ENCODE measurements at regions not wholly inside any gene's neighbourhood (a gene's known extent, or its start where the extent isn't known, plus 50 kb on each side); places are given as distances from the start of the nearest gene placed in this dataset.

DNA sequence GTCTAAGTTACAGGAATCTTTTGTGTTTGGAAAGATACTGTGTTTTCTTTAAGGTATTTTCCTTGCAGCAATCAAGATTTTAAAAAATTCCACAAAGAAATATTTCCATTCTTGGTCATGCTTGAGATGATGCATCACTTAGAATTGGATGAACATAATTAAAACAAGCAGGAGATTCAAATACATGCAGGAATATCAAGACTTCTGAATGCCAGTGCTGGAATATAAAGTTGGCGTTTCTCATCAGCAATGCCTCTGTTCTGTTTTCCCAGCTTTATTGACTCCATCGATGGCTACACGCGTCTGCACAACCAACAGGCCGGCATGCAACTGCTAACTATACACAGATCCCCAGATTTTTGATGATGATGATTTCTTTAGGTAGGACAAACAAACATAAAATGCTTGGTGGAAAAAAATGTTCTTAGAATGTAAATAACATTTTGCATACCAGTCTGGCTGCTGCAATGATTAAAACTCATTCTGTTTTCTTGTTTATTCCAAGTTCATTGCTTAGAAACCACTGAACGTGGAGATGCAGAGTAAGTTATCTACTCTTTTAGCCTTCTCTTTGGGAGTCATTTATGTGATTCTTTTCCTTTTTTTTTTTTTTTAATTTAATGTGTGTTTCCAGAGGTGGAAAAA, 91.3 kb upstream of the FAM171A1 start:
- no peak for FAIRE-seq
- no peak for DNase-seq (ENCODE audit: insufficient read length, low spot score)

DNA sequence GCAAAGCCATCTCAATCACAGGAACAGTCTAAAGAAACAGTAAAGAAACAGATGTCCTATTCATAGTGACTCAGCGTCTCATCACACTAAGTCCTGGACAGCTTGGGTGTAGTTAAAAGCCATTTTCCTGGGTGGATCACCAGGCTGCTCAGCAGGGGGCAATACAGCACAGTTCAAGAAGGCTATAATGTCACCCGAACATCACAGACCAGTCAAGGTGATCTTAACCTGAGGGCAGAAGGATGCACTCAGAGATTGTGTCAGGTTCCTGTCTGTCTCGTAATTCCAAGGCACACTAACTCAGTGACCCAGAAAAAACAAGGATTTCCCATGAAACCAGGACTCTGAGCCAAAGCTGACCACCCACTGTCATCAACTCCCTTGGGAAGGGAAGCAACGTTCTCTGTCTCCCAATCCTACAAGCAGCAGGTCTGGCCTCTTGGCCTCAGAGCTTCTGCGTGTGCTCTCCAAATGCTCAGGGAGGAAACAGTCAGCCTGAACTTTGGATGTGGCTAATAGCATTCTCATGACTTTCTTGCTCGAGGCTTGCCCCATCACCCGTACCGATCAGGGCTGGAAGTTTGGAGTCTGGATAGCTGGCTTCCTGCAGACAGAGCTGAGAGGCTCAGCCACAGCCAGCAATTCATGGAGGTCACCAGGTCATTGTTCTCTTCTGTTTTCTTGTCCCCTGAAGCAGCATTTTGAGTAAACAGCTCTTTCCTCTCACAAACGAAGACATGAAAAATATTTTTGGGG, 90.4 kb upstream of the FAM171A1 start:
- FAIRE-seq (peak; percentile 46), DNase-seq (ENCODE audit: insufficient read length, low spot score) (peak; percentile 18)

DNA sequence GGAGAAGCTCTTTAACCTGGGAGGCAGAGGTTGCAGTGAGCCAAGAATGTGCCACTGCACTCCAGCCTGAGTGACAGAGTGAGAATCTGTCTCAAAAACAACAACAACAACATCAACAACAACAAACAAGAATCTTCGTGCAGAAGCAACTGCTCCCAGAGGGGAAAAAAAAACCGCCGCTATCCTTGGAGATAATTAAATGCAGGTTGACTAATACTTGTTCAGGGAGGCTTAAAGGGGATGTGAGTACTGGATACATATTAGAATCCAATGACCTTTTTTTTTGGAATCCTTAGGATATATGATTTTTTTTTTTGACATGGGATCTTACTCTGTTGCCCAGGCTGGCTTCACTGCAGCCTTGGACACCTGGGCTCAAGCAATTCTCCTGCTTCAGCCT, 89.6 kb upstream of the FAM171A1 start:
- FAIRE-seq (no peak), DNase-seq (ENCODE audit: insufficient read length, low spot score) (no peak)

DNA sequence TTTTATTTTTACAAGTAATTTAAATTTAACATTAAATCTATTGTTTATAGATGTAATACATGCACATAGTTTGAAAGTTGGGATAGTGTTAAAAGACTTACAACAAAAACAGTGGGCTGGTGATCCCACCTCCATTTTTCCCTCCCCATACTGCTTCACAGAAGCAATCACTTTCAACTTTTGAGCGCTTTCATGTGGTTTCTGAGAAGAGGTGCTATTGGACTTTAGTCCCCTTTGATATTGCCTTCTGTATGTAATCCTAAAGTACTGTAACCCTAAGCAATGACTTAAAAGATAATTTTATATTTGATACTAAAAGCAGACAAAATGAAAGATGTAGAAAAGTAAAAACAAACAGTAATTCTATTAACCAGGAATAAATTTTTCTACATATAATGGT, 88.1 kb upstream of the FAM171A1 start:
- DNase-seq (ENCODE audit: insufficient read length, low spot score) (no peak), FAIRE-seq (no peak)

DNA sequence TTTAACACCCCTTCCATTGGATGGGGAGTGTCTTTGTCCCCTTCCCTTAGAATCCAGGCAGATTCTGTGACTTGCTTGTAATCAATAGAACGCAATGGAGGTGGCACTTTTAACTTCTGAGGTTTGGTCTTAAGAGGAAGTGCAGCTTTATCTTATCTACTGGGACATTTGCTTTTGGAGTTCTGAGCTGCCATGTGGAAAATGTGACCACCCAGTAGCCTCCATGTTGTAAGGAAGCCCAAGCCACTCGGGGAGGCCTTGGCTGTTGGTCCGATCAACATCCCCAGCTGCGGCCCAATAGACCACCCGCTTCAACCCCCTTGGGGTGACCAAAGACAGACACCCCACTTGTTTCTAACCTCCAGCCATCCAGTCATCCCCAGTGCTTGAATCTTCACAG, 86.3 kb upstream of the FAM171A1 start:
- FAIRE-seq (no peak), DNase-seq (ENCODE audit: insufficient read length, low spot score) (no peak)

DNA sequence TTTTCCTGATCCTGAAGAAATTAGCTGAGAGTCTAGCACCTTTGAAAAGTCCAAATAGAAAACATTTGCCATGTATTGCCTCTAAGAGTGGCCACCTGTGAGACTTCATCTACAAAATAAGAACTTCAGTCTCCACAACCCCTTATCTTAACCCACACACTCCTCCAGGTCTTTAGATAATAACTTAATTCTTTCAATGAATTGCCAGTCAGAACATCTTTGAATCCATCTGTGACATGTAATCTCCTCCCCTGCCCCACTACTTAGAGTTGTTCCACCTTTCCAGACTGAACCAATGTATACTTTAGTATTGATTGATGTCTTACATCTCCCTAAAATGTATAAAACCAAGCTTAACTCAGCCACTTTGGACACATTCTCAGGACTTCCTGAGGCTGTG, 84.4 kb upstream of the FAM171A1 start:
- FAIRE-seq: no peak
- DNase-seq (ENCODE audit: insufficient read length, low spot score): no peak

DNA sequence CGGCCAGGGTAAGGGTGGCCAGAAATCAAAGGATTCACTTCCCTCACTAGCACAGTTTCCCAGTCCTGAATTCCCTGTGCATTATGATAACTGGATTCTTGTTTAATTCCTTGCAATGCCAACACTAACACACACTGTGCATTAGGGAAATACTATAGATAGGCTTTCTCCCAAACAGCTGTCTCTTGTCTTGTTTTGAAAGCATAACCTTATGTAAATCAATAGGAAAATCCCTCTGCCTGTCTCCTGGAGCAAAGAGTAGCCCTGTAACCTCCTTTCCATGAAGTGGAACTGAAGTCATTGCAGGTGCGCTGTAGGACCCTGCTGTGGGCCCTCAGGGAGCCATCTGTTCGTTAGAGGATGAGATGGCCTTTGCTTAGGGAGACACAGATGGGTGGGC, 82.8 kb upstream of the FAM171A1 start:
- no peak for DNase-seq (ENCODE audit: insufficient read length, low spot score)
- no peak for FAIRE-seq

DNA sequence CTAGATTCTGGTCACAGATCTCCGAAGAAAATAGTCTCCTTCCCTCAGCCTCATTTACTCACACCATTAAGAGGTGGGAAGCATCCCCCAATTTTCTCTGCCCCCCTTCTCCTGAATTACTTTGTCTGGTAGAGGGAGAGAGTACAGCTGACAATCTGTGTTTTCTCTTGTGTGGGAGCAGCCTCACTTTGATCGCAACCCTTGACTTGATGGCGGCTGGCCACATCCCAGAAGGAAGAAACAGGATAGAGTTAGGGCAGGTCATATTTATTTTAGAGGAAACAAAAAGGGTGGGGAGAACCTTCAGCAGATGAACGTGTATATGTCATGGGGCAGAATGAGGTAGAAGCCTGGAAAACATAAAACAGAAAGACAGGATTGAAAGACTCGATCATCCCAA, 82.4 kb upstream of the FAM171A1 start:
- FAIRE-seq: no peak
- no peak for DNase-seq (ENCODE audit: insufficient read length, low spot score)

DNA sequence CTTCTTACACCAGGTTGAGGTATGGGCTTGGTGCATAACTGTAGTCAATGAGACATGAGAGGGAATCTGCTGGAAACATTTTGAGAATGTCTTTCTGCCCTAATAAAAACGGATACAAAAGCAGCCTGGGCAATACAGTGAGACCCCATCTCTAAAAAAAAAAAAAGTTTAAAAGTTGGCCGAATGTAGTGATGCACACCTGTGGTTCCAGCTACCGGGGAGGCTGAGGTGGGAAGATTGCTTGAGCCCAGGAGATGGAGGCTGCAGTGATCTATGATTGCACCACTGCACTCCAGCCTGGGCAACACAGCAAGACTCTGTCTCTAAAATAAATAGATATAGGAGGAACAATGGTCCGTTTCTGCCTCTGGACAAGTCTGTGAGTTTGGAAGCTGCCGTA, 81.5 kb upstream of the FAM171A1 start:
- no peak for DNase-seq (ENCODE audit: insufficient read length, low spot score)
- FAIRE-seq: no peak

DNA sequence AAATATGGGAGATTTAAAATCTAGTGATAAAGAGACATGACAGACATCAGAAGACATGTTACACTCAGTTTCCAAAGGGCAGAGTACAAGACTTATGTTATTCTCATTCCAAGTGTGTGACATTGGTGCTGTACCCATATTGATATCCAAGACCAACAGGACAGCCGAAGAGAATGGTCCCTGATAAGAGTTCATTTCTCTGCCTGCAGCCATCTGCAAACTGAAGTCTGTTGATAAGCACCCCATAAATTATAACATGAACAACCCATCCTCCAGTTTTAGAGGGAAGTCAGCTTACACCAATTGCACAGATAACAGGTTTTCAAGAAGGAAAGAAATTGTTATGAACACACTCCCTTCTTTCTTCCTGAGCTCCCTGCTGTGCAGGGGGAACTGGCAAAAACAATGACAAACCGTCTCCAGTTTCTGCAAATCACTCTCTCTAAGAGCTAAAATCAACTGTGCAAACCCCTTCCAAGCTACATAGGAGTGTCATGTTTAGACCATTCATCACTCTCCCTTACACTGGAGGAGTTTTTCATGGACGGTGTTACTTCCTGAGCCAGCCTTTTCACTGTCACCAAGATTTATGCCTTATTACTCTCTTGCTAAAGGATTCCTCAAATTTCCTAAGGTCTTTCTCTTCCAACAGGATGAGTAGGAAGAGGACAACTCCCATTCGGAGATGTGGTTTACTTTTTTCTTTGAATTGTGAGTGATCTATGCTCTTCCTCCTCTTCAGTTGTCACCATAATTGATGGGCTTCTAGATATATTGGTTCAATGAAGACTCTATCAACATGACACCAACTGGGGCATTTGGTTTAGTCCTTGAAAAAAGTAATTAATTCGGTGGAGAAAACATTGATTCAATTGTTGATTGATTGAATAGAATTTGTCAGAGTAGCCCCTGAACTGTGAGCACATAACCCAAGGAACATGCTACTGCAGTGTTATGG, 80.3 kb upstream of the FAM171A1 start:
- no peak for FAIRE-seq
- no peak for DNase-seq (ENCODE audit: insufficient read length, low spot score)

DNA sequence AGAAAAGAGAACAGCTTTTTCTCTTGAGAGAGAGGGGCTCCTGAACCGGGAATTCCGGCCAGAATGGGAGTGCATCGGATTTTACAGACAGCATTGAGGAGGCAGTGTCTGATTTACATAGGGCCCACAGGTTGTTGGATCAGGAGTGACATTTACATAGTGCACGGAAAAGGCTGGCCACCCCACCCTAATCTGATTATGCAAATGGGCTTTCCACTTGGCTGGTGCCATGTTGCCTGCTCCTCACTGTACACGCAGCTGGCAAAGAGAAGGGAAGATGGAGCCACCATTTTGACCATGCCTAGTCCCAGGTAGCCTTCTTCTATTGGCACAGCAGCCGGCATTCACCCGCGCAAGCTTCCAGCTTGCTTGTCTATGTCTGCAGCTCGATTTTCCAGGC, 77.5 kb upstream of the FAM171A1 start:
- FAIRE-seq: no peak
- DNase-seq (ENCODE audit: insufficient read length, low spot score): no peak

DNA sequence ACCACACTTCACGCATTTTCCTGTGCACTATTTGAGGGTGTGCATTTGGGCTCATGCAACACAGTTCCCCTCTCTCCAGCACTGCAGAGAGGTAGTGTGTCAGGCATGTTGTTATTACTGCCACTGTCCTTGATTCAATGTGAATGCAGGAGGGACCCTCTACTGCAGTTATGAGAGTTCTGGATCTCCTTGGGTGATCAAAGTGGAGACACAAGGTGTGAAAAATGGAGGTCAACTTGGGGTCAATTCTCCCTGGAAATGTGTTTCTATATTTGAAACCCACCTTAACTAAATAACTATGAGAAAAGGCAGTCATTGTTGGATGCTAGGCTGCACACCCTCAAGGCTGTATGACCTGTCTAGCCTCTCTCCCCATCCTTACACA, 73.9 kb upstream of the FAM171A1 start:
- DNase-seq (ENCODE audit: insufficient read length, low spot score) (no peak), FAIRE-seq (no peak)

DNA sequence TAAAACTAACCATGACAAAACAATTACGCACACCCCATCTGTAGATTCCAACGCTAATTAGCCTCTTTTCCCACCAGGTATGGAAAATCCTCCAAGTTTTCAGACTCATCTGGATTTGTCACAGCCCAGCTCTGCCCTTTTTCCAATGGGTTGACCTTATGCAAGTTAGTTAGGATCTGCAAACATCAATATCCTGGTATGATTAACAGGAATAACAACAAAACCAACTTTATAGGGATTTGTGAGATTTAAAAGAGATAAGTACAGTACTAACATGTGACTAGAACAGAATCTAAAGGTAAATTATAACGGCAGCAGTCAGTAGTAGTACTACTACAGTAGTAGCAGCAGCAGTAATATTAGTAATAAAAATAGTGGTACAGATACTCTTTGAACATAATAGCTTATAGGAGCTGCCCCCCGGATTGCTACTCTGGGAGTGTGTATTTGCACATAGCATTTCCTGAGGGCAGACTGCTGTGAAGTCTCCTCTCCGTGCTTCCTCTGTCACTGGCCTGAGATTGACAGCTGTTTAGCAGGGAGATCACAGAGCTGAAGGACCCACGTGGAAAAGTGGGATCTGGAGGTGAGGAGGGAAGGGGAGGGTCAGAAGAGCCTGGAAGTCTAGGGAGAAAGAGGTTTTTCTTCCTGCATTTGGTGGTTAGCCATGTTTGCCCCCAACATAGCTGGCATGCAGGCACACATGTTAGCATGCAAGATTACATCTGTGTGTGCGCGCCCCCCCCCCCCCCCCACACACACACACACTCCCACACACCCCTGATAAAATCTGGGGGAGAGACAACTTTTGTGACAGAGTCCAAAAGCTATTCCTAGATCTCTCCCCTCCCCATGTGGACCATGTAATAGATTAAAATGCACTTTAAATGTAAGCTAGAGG, 73.3 kb upstream of the FAM171A1 start:
- DNase-seq (ENCODE audit: insufficient read length, low spot score) (no peak), FAIRE-seq (no peak)

DNA sequence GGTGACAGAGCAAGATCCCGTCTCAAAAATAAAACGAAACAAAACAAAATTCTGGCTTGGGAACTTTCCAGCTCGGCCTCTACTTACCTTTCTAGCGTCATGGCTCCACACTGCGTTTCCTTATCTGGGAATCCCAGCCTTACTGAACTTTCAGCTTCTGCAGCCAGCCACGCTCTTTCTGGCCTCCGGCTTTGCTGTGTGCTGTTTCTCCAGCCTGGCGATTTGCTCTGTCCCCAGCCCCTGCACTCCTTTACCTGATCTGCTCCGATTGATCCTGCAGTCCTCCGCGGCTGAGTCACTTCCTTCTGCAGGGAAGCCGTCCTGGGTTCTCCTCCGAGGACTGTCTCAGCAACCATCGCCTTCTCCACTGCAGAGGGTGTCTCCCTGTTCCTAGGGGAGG, 71.0 kb upstream of the FAM171A1 start:
- no peak for FAIRE-seq
- no peak for DNase-seq (ENCODE audit: insufficient read length, low spot score)

DNA sequence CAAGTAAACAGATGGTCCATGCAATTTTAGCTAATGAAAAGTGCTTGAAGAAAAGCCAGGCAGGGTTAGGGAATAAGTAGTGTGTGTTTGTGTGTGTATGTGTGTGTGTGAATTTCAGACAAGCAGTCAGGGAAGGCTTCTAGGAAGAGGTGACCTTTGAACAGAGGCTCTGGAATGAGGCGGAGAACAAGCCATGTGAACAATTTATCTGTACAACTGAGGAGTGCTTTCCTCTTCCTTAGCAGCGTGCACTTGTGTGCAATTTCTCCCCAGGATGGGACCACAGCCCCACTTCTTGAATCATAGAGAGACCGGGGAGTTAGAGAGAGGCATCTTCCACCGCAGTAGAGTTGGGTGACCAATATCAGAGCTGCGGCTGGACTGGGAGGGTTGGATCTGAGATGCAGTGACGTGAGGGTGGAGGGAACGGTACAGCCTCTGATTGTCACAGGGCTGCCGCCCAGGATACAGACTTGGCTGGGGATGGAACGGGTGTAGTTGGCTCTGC, 69.2 kb upstream of the FAM171A1 start:
- DNase-seq (ENCODE audit: insufficient read length, low spot score) (no peak), FAIRE-seq (no peak)

DNA sequence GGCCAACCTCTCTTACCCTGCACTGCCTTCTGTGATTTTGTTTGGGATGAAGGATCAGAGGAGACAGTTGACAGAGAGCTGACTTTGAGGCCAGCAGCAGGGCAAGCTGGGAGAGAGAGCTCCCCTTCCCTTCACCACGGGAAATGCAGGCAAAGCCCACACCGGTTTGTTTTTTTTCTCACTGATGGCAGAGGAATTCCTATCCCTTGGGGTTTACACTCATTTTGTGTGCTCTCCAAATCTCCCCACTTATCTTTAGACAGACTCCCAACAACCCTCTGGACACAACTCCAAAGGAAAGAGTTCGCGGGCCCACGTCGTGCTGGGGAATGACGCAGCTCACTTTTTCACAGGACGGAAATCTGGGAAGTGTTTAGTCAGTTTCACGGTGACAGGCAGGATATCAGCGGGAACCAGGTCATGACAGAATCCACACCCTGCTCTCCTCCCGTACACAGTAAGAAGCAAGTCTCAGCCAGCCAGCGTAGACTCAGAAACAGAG, 68.3 kb upstream of the FAM171A1 start:
- FAIRE-seq (no peak), DNase-seq (ENCODE audit: insufficient read length, low spot score) (peak; percentile 30)

DNA sequence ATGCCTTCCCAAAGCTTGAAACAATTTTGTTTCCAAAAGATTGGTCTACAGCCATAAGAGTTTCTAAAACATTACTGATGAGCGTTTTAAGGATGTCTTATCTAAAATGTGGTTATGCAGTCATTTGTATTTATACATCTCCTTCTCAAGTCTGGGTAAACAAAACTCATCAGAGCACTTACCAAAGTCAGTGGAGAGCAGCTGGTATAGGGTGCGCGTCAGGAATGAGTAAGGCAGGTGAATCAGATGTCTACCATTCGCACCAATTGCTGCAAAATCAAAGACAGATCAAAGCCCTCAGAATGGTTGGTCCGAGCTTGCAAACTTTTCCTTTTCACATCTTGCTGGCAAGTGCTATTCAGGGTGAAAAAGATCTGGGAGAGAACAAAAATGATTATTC, 65.6 kb upstream of the FAM171A1 start:
- DNase-seq (ENCODE audit: insufficient read length, low spot score) (no peak), FAIRE-seq (no peak)

DNA sequence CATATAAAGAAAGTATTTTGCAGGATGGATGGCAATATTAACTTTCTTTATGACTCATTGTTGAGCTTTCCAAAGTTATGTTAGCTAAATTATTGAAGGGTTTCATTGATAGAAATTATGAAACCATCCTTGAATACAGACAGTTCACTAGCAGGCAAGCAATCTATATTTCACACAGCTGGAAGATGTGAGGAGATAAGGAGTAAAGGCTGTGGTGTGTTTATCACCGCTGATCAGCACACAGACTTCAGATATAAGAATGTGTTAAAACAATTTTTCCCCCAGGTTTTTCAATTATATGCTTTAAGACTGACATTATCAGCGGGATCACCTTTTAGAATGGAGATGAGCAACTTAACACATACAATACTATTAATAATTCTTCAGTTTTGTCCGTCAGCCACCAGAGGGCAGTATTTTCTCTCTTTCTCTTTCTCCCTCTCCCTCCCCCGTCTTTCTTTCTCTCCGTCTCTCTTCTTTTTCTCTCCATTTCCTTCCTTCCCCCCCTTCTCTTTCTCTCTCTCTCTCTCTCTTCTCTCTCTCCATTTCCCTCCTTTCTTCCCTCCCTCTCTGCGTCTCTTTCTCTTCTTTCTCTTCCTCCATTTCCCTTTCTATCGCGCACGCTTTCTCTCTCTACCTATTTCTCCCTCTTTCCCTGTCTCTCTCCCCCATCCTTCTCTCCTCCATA, 62.9 kb upstream of the FAM171A1 start:
- FAIRE-seq (no peak), DNase-seq (ENCODE audit: insufficient read length, low spot score) (peak; percentile 38)

DNA sequence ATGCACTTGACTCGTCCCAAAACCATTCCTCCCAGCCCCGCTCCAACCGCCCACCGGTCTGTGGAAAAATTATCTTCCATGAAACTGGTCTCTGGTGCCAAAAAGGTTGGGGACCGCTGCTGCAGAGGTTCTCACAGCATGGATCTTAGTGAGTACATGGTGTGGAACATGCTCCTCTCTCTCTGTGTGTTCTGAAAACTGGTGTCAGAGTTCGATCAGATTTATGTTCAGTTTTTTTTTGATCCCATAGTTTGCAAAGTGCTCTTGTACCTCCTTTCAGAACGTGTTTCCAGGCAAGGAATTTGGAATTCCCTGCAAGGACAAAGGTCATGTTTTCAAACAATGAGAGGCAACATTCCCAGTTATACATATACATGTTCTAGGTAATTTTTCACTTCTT, 61.2 kb upstream of the FAM171A1 start:
- DNase-seq (ENCODE audit: insufficient read length, low spot score) (no peak), FAIRE-seq (no peak)

Measured in HTR-8/SVneo (cell line).